ENCODE measurements at regions not wholly inside any gene's neighbourhood (a gene's known extent, or its start where the extent isn't known, plus 50 kb on each side); places are given as distances from the start of the nearest gene placed in this dataset.

GRCh38 chr2:174697255-174697654, 67.0 kb downstream of the CHRNA1 start:
- peak; percentile 95 for TF ChIP-seq CTCF (IDR thresholded peaks at IDR 0.05; ENCODE audit: low read depth, low read length, missing control alignments)
- no peak for DNase-seq (ENCODE audit: extremely low read depth, low read depth)
- H3K4me3 ChIP-seq (replicated peaks; ENCODE audit: low read depth, low read length), result no peak overlapping the region

- TF ChIP-seq CTCF (IDR thresholded peaks at IDR 0.05; ENCODE audit: low read depth, low read length, missing control alignments), result no peak
- no peak overlapping the region for H3K4me3 ChIP-seq (replicated peaks; ENCODE audit: low read depth, low read length)
- no peak for DNase-seq (ENCODE audit: extremely low read depth, low read depth)
These were observed 69.4 kb downstream of the CHRNA1 start for GRCh38 chr2:174694920-174695319.

- H3K4me3 ChIP-seq (replicated peaks; ENCODE audit: low read depth, low read length), result no peak overlapping the region
- TF ChIP-seq CTCF (IDR thresholded peaks at IDR 0.05; ENCODE audit: low read depth, low read length, missing control alignments), result no peak
- no peak for DNase-seq (ENCODE audit: extremely low read depth, low read depth)
These were observed 69.9 kb downstream of the CHRNA1 start for GRCh38 chr2:174694196-174694878.

GRCh38 chr2:174693344-174693743, 70.9 kb downstream of the CHRNA1 start:
- no peak for DNase-seq (ENCODE audit: extremely low read depth, low read depth)
- no peak overlapping the region for H3K4me3 ChIP-seq (replicated peaks; ENCODE audit: low read depth, low read length)
- TF ChIP-seq CTCF (IDR thresholded peaks at IDR 0.05; ENCODE audit: low read depth, low read length, missing control alignments), result no peak

- TF ChIP-seq CTCF (IDR thresholded peaks at IDR 0.05; ENCODE audit: low read depth, low read length, missing control alignments), result no peak
- no peak overlapping the region for H3K4me3 ChIP-seq (replicated peaks; ENCODE audit: low read depth, low read length)
- no peak for DNase-seq (ENCODE audit: extremely low read depth, low read depth)
These were observed 71.9 kb downstream of the CHRNA1 start for GRCh38 chr2:174692256-174692919.

GRCh38 chr2:174691201-174691779, 73.0 kb downstream of the CHRNA1 start:
- H3K4me3 ChIP-seq (replicated peaks; ENCODE audit: low read depth, low read length), result no peak overlapping the region
- no peak for DNase-seq (ENCODE audit: extremely low read depth, low read depth)
- TF ChIP-seq CTCF (IDR thresholded peaks at IDR 0.05; ENCODE audit: low read depth, low read length, missing control alignments), result no peak
